ENCODE measurements at regions not wholly inside any gene's neighbourhood (a gene's known extent, or its start where the extent isn't known, plus 50 kb on each side); places are given as distances from the start of the nearest gene placed in this dataset.
"Not testable (repeated sequence)": the region's sequence is repeated elsewhere in the genome, so short reads cannot be mapped to it uniquely, and the experiment has no call there.

DNA sequence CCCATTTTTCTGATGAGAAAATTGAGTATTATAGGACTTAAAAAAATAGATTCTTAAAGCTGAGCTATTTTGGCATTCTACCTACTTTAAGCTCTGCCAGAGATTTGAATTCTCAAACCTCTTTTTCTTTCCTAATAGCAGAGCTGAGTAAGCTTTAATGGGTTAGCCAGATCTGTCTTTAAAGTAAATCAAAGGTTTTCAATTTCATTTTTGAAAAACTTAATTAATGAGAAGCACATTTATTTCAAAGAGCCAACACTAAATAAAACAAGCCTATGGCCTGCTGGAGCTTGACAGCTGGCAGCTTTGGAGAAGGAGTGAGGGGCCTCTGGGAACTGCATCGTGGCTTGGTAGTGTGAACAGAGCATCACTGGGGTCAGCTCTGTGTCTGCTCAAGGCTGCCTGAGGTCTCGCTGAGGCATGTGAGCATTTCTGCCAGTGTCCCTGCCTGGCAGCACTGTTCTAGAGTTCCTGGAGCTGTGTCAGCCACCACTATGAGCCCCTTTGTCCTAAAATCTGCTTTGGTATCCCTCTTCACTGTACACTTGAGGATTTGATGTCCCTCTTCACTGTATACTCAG, 50.4 kb upstream of the PRSS23 start:
- no peak for DNase-seq (ENCODE audit: low read depth in 1 of 2, low spot score in 1 of 2)

DNA sequence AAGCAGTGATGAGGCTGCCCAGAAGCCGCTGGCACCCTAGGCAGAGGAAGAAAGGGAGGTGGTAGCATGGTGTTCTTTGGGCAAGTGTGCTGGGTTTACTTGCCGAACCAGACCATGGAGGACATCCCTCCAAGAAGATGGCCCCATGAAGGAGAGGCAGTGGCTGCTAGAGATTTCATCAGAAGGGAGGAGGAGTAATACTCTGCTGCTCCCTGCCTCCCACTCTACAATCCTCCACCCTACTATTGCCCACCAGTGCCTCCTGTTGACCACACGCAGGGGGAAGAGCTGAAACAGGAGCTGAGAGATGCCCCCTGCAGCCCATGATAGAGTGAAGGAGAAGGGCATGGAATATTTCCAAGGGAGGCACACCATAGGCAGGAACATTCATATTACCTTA, 51.0 kb upstream of the PRSS23 start:
- no peak for DNase-seq (ENCODE audit: low read depth in 1 of 2, low spot score in 1 of 2)

DNA sequence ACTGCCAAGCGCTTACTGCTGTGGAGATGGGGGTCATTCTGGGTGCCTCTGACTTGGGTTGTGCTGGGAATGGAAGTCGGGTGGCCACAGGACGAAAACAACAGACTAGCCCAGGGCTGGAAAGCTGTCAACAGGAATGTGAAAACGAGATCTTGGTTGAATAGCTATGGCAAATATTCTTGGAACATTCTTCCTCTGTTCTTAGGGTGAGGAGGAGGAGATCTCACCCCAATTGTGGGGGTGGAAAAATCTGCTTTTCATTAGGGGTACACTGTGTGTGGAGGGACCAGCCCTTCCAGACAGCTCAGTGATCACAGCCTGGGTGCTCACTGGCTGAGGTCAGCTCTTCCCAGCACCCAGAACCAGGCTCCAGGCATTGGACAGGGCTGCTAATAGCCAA, 52.0 kb upstream of the PRSS23 start:
- DNase-seq (ENCODE audit: low read depth in 1 of 2, low spot score in 1 of 2): no peak

DNA sequence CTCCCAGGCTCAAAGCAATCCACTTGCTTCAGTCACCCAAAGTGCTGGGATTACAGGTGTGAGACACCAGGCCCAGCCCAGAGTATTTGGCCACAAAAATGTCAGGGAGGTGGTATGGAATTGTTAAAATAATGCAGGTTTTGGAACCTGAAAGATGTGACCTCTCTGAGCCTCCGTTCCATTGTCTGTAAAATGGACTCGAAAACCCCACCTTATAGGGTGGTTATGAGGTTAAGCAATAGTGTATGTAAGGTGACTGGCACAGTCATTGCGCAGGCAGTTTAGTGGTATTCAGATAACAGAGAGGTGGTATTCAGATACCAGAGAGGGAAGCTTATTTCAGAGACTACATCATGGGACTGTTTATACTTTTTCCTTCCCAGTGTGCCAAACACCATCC, 52.5 kb upstream of the PRSS23 start:
- DNase-seq (ENCODE audit: low read depth in 1 of 2, low spot score in 1 of 2): no peak

DNA sequence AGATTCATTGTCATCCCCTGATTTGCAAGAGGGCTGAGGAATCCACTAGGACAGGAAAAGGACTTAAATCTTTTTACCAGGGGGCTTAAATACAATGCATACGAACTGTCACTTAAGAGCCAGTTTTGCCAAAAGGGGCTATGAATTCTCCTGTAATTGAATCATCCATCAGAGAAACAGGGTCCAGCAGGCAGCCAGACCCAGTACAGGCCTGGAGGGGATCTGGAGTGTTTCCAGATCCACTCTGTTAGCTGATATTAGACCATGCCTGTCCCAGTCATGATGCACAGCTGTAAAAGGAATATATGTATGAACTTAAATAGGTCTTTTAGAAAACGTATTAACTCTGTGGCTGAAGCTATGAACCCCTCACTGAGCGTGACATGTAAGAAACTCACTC, 53.8 kb upstream of the PRSS23 start:
- no peak for DNase-seq (ENCODE audit: low read depth in 1 of 2, low spot score in 1 of 2)

DNA sequence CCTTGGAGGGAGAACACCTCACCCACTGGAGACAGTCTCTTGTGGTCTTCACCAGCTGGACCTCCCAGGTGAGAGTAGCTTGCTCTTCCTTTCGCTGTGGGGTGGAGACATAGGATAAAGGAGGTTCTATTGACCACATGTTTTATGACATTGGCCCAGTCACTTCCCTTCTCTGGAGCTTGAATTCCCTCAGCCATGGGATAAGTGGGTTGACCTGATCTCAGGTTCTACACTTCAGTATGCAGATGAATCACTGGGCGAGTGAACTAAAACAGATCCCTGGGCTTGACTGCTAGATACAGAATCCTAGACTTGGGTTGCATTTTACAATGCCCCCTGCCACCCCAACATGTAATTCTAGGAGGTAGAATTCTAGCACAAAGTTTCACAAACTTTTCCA, 54.8 kb upstream of the PRSS23 start:
- DNase-seq (ENCODE audit: low read depth in 1 of 2, low spot score in 1 of 2): no peak

DNA sequence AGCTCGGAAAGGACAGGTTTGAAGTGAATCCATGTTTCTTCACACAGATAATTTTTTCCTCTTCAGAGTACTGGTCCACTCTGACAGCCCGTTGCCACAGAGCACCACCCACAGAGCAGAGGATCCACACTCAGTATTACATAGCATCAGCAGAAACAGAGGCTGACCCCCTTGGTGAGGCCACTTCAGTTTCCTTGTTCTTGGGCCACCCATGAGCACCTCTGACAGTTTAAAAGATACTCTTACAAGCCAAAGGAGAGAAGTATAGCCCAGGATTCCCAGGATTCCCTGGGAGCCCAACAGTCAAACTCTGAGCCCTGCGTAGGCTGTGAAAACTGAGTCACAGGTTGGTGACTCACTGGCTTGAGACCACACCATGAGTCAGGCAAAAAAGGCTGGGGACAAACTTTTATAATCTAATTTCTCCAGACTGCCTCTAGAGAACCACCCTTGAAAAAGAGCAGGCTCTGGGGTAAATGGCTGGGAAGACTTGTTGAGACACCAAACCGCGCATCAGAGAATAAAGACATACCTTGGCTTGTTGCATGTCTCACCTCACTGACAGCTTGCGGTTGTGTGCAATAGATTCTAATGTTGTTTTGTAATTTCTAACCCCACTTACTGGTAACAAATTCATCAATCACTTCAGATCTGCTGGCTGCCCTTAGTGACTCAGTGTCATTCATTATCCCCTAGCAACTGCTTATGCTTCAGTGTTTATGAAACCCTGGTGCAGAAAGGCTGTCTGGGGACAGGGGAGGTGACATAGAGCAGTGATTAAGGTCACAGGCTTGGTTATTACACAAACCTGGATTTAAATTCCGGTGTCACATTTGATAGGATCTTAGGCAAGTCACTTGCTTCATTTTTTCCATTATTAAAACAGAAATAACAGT, 56.9 kb upstream of the PRSS23 start:
- peak; percentile 18 to 58 for DNase-seq (ENCODE audit: low read depth in 1 of 2, low spot score in 1 of 2)

DNA sequence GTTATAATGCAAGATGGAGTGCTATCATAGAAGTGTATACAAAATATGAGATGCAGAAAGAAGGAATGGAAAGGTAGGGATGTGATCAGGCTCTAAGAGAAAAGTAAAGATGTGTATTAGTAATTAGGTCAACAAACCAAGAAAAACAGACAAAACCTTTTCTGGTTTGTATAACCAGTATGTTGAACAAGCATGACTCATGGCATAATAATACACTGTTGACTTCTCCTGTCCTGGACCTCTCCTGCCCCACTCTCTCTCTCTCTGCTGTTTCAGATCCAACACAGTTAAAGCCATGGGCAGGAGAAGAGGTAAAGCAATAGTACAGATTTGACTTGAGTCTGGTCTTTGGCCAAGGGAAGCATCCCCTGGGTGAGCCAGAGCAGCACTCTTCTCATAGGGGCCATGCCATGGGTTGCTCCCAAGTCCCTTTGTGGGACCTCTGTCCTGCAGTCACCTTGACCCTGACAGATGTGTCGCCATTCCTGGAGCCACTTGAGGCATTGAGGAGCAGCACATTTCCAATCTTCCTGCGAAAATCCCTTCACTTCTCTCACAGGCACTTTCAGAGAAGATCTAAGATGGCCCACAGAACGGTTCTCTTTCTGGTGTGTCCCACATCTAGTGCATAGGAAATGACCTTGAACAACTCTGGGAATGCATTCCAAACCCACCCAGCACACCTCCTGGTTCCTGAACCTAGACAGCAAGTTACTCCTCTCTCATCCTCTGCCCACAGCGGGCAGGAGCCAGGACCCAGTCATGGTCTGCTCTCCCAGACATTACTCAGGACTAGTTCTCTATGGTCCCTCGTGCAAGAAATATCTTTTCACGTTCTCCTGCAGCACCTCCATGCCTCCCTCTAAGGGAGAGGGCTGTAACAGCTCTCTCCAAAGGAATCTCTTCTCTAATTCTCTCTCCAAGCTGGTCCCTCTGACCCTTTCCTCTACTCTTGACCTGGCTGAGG, 58.2 kb upstream of the PRSS23 start:
- no peak for DNase-seq (ENCODE audit: low read depth in 1 of 2, low spot score in 1 of 2)

DNA sequence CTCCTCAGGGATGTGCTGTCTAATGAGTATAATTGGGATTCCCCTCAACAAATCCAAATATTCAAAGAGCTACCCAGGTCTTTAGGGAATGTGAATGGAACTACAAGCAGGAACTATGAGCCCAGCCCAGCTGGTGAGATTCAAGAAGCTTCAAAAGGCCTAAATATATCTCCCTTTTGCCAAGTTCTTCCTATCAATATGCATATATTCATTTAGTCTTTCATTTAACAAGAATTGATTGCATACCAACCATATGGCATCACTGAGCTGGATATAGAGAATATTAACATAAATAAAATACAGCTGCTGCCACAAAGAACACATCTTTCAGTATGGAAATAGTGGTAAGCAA, 58.9 kb upstream of the PRSS23 start:
- no peak for DNase-seq (ENCODE audit: low read depth in 1 of 2, low spot score in 1 of 2)

DNA sequence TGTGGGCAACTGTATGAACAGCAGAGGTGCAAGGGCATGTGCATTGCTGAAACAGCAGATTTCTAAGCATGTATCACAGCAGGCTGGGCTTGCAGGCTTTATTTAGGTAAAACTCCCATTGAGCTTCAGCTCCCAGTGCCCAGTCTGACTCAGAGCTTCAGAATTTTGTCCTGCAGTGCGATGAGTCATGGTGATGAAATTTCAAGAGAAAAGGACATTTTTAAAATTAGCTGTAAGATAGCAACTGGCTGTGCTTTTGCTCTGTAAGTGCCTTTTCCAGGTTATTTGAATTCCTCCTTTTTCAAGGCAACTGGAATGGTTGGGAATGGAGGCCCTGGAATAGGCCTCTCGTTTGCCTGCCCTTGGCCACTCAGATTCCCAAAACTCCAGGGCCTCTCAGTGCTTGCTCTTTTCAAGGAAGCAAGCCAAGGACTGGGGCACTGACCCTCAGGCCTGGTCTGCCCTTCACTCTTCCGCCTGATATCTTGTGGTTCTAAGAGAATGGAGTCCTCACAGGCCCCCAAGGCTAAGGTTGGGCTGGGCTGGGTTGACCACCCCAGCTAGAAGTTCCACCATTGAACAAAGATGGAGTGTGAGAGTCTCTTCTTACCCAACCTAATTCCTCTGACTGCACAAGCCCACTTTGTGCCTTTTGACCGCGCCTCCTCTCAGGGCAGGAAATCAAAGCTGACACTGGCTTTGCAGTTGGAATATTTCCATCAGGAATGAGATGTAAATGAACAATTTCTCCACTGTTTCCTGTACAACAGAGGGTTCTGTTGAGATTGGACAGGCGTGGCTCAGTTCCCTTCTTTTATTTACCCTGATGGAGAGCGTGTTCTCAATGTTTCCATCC, 59.5 kb upstream of the PRSS23 start:
- DNase-seq (ENCODE audit: low read depth in 1 of 2, low spot score in 1 of 2): peak in 1 of 2 donors; percentile 17

DNA sequence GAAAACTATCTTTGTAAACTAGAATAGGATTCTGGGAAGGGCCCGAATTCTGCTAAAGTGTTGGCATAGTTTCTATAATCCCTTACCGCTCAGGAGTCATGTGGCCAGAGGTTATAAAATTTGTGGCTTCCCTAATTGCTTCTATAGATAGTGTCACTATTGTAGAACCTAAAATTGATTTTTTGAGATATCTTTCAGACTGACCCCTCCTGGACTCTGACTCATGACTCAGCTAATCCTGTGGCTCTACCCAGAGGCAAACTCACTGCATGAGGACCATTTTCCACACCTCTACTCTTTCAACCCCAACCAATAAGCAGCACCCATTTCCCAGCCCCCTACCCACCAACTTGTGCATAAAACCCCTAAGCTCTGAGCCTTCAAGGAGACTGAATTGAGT, 61.8 kb upstream of the PRSS23 start:
- DNase-seq (ENCODE audit: low read depth in 1 of 2, low spot score in 1 of 2): no peak

DNA sequence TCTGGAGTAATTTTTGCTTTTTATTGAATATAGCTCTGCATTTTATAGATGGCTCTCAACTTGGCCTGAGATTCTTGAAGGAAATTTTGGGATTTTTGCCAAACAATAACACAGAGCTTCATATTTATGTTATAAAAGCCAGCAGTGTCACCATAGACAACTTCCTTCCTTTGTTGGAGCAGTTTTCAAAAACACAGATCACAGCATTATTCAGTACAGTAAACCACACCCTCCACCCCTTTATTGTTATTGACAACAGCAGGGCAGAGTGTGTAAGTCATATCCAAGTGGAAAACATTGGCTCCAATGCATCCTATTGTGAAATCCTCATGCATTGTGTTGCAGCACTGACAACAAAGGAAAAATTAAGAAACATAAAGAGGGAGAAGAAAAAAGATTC, 62.6 kb upstream of the PRSS23 start:
- no peak for DNase-seq (ENCODE audit: low read depth in 1 of 2, low spot score in 1 of 2)

DNA sequence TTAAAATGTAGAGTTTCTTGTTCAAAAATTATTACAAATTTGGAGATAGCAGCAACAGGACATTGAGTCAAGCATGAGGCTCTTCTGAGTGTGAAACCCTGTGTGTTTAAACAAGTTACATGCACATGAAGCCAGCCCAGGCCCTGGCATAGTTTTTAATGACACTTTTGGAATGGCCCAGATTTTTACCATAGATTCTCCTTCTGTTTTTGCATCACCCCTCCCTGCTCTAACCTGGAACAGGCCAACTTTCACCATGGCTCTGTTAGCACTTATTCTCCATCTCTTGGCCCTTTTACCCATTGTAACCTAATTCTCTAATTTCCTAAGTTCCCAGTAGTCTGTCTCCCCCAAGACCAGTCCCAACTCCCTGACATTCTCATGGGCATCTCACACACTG, 63.1 kb upstream of the PRSS23 start:
- no peak for DNase-seq (ENCODE audit: low read depth in 1 of 2, low spot score in 1 of 2)

DNA sequence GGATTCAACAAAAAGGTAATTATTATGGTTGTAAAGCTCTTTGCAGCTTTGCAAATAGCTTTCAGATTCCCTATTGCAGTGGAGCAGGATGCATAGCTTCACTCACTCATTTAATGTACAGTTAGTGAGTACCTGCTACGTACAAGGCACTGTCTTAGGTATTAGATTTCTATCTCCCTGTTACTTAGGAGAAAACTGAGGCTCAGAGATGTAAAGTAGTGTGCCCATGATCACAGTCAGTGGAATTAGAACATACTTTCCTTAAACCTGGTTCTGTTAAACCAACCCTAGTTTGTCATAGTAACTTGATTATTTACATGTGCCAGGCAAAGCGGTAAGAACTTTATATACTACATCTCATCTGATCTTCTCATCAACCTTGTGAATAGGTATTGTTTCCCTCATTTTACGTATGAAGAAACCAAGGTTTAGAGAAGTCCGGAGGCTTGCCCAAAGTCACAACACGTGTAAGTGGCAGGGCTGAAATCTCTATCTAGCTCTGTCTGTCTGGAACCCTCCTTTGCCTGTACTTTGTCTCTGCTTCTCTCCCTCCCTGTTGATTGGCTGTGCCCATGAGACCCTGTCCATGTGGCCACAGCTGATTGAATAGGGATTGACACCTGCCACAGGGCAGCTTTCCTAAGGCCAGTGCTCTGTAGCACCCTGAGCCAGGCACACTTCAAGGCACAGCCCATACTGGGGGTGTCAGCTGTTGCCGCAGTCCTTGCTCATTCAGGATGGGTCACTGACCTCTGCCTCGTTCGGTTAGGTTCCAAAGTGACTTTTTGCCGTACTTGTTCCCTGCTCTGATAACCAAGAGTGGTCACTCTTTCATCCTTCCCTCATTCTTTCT, 63.8 kb upstream of the PRSS23 start:
- DNase-seq (ENCODE audit: low read depth in 1 of 2, low spot score in 1 of 2): no peak

DNA sequence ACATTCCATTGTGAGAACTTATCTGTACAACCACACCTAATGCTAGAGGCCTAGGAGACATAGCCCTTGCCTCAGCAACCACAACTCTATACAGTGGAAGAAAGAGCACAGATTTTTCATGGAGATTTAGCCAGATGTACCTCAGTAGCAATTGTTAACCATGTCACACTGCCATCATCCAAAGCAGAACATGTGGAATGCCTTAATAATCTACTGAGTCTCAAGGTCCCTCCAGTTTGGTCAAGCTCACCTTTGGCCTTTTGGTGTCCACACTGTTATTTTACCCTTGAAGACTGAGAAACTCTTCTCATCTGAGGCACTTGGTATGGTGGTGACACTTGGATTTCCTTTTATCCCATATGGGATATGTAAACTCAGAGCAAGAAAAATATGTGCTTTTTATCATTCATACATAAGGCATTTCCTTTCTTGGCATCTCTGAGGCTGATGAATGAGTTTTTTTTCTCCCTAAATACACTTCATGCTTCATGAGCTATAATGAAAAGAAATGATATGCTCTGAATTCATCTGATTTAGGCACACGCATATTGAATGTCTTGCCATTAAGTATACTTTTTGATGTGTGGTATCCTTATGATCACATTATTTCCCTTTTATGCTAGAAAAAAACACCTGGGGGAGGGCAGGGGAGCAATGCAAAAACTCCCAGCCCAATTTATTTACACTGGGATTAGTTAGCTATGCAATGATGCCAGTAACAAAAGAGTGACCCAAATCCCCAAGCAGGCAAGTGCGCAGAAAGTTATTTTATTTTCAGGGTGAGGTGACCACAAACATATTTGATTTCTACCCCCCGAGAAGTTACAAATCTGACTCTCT, 63.3 kb upstream of the ME3 start:
- DNase-seq (ENCODE audit: low read depth in 1 of 2, low spot score in 1 of 2): no peak

DNA sequence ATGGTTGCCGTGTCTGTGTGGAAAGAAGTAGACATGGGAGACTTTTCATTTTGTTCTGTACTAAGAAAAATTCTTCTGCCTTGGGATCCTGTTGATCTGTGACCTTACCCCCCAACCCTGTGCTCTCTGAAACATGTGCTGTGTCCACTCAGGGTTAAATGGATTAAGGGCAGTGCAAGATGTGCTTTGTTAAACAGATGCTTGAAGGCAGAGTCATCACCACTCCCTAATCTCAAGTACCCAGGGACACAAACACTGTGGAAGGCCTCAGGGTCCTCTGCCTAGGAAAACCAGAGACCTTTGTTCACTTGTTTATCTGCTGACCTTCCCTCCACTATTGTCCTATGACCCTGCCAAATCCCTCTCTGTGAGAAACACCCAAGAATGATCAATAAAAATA, 60.3 kb upstream of the ME3 start:
- DNase-seq (ENCODE audit: low read depth in 1 of 2, low spot score in 1 of 2): not testable (repeated sequence)

DNA sequence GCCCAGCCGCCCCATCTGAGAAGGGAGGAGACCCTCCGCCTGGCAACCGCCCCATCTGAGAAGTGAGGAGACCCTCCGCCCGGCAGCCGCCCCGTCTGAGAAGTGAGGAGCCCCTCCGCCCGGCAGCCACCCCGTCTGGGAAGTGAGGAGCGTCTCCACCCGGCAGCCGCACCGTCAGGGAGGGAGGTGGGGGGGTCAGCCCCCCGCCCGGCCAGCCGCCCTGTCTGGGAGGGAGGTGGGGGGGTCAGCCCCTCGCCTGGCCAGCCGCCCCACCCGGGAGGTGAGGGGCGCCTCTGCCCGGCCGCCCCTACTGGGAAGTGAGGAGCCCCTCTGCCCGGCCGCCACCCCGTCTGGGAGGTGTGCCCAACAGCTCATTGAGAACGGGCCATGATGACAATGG, 59.9 kb upstream of the ME3 start:
- DNase-seq (ENCODE audit: low read depth in 1 of 2, low spot score in 1 of 2): not testable (repeated sequence)

DNA sequence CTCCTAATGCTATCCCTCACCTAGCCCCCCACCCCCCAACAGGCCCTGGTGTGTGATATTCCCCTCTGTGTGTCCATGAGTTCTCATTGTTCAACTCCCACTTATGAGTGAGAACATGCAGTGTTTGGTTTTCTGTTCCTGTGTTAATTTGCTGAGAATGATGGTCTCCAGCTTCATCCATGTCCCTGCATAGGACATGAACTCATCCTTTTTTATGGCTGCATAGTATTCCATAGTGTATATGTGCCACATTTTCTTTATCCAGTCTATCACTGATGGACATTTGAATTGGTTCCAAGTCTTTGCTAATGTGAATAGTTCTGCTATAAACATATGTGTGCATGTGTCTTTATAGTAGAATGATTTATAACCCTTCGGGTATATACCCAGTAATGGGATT, 57.2 kb upstream of the ME3 start:
- not testable (repeated sequence) for DNase-seq (ENCODE audit: low read depth in 1 of 2, low spot score in 1 of 2)

DNA sequence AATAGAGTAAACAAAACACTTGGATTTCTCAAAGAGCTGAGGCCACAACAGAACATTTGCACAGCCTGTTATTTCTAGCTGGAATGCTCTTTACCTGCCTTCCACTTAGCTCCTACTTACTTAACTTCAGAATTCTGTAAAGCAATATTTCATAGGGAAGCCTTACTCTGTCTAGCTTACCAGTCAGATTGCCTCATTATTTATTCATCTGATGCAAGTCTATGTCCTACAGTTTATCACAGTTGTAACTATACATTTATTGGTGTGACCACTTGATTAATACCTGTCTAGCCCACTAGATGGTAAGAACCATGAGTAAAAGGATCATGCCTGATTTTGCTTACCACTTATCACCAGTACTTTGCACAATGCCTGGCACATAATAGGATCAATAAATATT, 56.1 kb upstream of the ME3 start:
- no peak for DNase-seq (ENCODE audit: low read depth in 1 of 2, low spot score in 1 of 2)
